Activated CD8-positive, alpha-beta memory T cell treated with anti-CD3 and anti-CD28 coated beads, Interleukin-2, amount 10 ng/mL, durations not matched to agents 7 days and 5 days (primary cell): ENCODE measurements at regions not wholly inside any gene's neighbourhood (a gene's known extent, or its start where the extent isn't known, plus 50 kb on each side); places are given as distances from the start of the nearest gene placed in this dataset.
A peak's percentile ranks its signal among the peaks of the same experiment; 100 is the strongest.
"Not testable (repeated sequence)": the region's sequence is repeated elsewhere in the genome, so short reads cannot be mapped to it uniquely, and the experiment has no call there.

Source experiments
- ATAC-seq: fragments of 150-1000 bp; cut with Tn5 transposase; one replicate; pipeline ENCODE4 v1.10.0; 2021; ENCODE audit warnings: moderate library complexity
- CTCF ChIA-PET: fragments of 350-600 bp; sonication (Branson Sonifier 250); formaldehyde crosslinking; loops from one replicate; lab custom pipeline; 2021; ENCODE audit warnings: antibody characterized with exemption; lab: Charles Lee
- DNase-seq: peaks from one replicate; pipeline ENCODE4 v3.0.0-alpha.2; 2020
- H3K27ac Mint-ChIP-seq: one replicate; pipeline ENCODE4 v1.8.0; 2021; ENCODE audit warnings: mild to moderate bottlenecking, mixed read lengths
- H3K27me3 Mint-ChIP-seq: one replicate; pipeline ENCODE4 v1.8.0; 2021; ENCODE audit warnings: mixed read lengths
- H3K36me3 Mint-ChIP-seq: one replicate; pipeline ENCODE4 v1.8.0; 2021; ENCODE audit warnings: mild to moderate bottlenecking, mixed read lengths
- H3K4me1 Mint-ChIP-seq: one replicate; pipeline ENCODE4 v1.8.0; 2021; ENCODE audit warnings: mixed read lengths
- H3K4me3 Mint-ChIP-seq: one replicate; pipeline ENCODE4 v1.8.0; 2021; ENCODE audit warnings: mild to moderate bottlenecking, moderate library complexity, mixed read lengths
- H3K9me3 Mint-ChIP-seq: one replicate; pipeline ENCODE4 v1.8.0; 2022; ENCODE audit warnings: low read depth, mixed read lengths

- H3K27ac Mint-ChIP-seq, H3K4me1 Mint-ChIP-seq, H3K36me3 Mint-ChIP-seq, H3K27me3 Mint-ChIP-seq, DNase-seq, H3K4me3 Mint-ChIP-seq, H3K9me3 Mint-ChIP-seq, CTCF ChIA-PET, ATAC-seq: not testable (repeated sequence)
Measured at GRCh38 chr16:21372162-21372835, 94.2 kb upstream of the CRYM start.

- not testable (repeated sequence) for H3K27ac Mint-ChIP-seq
Measured at GRCh38 chr16:21370791-21371190, 92.7 kb upstream of the CRYM start.

GRCh38 chr16:21368973-21369942 lies 91.2 kb upstream of the CRYM start:
- H3K9me3 Mint-ChIP-seq, H3K4me3 Mint-ChIP-seq, ATAC-seq, H3K36me3 Mint-ChIP-seq, H3K27me3 Mint-ChIP-seq, H3K4me1 Mint-ChIP-seq, H3K27ac Mint-ChIP-seq, DNase-seq, CTCF ChIA-PET: not testable (repeated sequence)

More at GRCh38 chr16:21370791-21371190, 92.7 kb upstream of the CRYM start:
- DNase-seq, CTCF ChIA-PET, ATAC-seq, H3K4me1 Mint-ChIP-seq, H3K27me3 Mint-ChIP-seq, H3K36me3 Mint-ChIP-seq, H3K4me3 Mint-ChIP-seq, H3K9me3 Mint-ChIP-seq: not testable (repeated sequence)

GRCh38 chr16:21367733-21368421 lies 89.8 kb upstream of the CRYM start:
- ATAC-seq, H3K4me1 Mint-ChIP-seq, CTCF ChIA-PET, H3K9me3 Mint-ChIP-seq, H3K27ac Mint-ChIP-seq, H3K4me3 Mint-ChIP-seq, DNase-seq, H3K36me3 Mint-ChIP-seq: not testable (repeated sequence)
- peaks cover 13% of the 10 kb centered on the region for H3K27me3 Mint-ChIP-seq

GRCh38 chr16:21366998-21367397 lies 88.9 kb upstream of the CRYM start:
- H3K9me3 Mint-ChIP-seq, H3K36me3 Mint-ChIP-seq, ATAC-seq, DNase-seq, CTCF ChIA-PET, H3K4me1 Mint-ChIP-seq, H3K4me3 Mint-ChIP-seq, H3K27ac Mint-ChIP-seq: not testable (repeated sequence)
- H3K27me3 Mint-ChIP-seq, result peaks cover 12% of the 10 kb centered on the region

- H3K27ac Mint-ChIP-seq, CTCF ChIA-PET, ATAC-seq, H3K4me1 Mint-ChIP-seq, DNase-seq, H3K4me3 Mint-ChIP-seq, H3K9me3 Mint-ChIP-seq, H3K36me3 Mint-ChIP-seq: not testable (repeated sequence)
- H3K27me3 Mint-ChIP-seq, result peaks cover 12% of the 10 kb centered on the region
Measured at GRCh38 chr16:21365541-21365940, 87.5 kb upstream of the CRYM start.

GRCh38 chr16:21363550-21364223 lies 85.6 kb upstream of the CRYM start:
- ATAC-seq, H3K27ac Mint-ChIP-seq, H3K4me1 Mint-ChIP-seq, H3K9me3 Mint-ChIP-seq, CTCF ChIA-PET, H3K36me3 Mint-ChIP-seq, DNase-seq, H3K4me3 Mint-ChIP-seq: not testable (repeated sequence)
- H3K27me3 Mint-ChIP-seq, result peaks cover 22% of the 10 kb centered on the region

- H3K27me3 Mint-ChIP-seq, result peaks cover 22% of the 10 kb centered on the region
- not testable (repeated sequence) for DNase-seq, H3K4me3 Mint-ChIP-seq
Measured at GRCh38 chr16:21361612-21362227, 83.6 kb upstream of the CRYM start.

GRCh38 chr16:21361045-21361444 lies 83.0 kb upstream of the CRYM start:
- H3K4me3 Mint-ChIP-seq, H3K27ac Mint-ChIP-seq, DNase-seq, CTCF ChIA-PET, ATAC-seq, H3K9me3 Mint-ChIP-seq, H3K36me3 Mint-ChIP-seq, H3K4me1 Mint-ChIP-seq: not testable (repeated sequence)
- peaks cover 22% of the 10 kb centered on the region for H3K27me3 Mint-ChIP-seq

More at GRCh38 chr16:21361612-21362227, 83.6 kb upstream of the CRYM start:
- H3K36me3 Mint-ChIP-seq, ATAC-seq, H3K27ac Mint-ChIP-seq, H3K4me1 Mint-ChIP-seq, CTCF ChIA-PET, H3K9me3 Mint-ChIP-seq: not testable (repeated sequence)

- H3K27ac Mint-ChIP-seq, CTCF ChIA-PET, H3K9me3 Mint-ChIP-seq, H3K36me3 Mint-ChIP-seq, H3K4me1 Mint-ChIP-seq, H3K4me3 Mint-ChIP-seq, DNase-seq: not testable (repeated sequence)
- H3K27me3 Mint-ChIP-seq, result peaks cover 28% of the 10 kb centered on the region
- ATAC-seq, result peak; percentile 16
Measured at GRCh38 chr16:21359513-21359912, 81.4 kb upstream of the CRYM start.

- ATAC-seq, H3K36me3 Mint-ChIP-seq, H3K4me3 Mint-ChIP-seq, H3K4me1 Mint-ChIP-seq, DNase-seq, H3K9me3 Mint-ChIP-seq, H3K27ac Mint-ChIP-seq, CTCF ChIA-PET: not testable (repeated sequence)
- H3K27me3 Mint-ChIP-seq, result peaks cover 20% of the 10 kb centered on the region
Measured at GRCh38 chr16:21358261-21358795, 80.2 kb upstream of the CRYM start.

- H3K9me3 Mint-ChIP-seq, CTCF ChIA-PET, ATAC-seq: not testable (repeated sequence)
Measured at GRCh38 chr16:21356308-21356707, 78.2 kb upstream of the CRYM start.

More at GRCh38 chr16:21356308-21356707, 78.2 kb upstream of the CRYM start:
- H3K4me1 Mint-ChIP-seq, H3K36me3 Mint-ChIP-seq, H3K4me3 Mint-ChIP-seq, DNase-seq, H3K27ac Mint-ChIP-seq: not testable (repeated sequence)
- H3K27me3 Mint-ChIP-seq, result peaks cover 16% of the 10 kb centered on the region
